ENCODE measurements at regions not wholly inside any gene's neighbourhood (a gene's known extent, or its start where the extent isn't known, plus 50 kb on each side); places are given as distances from the start of the nearest gene placed in this dataset.

DNA sequence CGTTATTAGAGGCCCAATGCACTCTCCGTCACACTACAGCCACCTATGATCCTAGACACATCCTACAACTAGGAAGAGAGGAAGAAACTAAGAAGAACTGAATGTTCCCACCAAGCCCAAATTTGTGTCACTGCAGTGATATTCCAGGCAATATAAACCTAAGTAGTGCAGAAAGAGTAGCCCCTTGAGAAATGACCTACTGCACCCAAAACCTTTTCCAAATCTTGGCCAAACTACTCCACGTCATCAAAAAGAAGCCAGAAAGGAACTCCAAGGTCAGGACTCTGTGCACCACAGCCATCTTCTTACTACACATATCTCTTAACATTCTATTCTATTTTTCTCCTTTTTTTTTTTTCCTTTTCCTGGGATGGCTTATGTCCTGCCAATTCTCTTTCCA lies 60.2 kb downstream of the ADAMTS1 start:
- FAIRE-seq = no peak

DNA sequence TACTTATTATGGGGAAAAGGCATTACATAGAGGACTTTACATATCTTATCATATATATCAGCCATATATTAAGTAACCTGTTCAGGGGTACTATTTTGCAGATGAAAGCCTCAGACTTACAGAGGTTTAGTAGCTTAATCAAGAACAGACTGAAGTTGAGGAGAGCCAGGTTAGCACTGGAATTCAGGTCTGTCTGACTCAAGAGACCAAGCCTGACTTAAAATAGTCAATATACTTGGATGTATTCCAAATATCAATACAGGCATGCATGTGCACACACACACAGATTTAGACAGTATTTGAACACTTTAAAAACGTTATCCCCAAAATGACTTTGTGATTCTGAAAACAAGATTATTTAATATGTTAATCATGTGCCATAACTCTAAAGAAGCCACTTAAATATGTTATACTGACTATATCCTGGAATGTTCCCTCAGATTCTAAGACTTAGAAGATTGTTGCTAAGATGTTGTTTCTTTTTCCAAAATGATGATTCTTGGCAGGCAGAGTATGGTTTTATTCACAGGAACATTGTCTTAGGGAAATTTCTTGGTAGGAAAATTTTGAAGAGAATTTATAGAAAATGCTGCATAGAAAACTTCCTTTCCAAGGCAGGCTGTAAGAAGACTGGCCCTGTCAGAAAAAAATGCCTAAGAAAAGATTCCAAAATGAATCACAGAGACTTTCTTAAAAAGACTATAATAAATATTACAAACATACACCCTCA lies 61.6 kb downstream of the ADAMTS1 start:
- FAIRE-seq = no peak

DNA sequence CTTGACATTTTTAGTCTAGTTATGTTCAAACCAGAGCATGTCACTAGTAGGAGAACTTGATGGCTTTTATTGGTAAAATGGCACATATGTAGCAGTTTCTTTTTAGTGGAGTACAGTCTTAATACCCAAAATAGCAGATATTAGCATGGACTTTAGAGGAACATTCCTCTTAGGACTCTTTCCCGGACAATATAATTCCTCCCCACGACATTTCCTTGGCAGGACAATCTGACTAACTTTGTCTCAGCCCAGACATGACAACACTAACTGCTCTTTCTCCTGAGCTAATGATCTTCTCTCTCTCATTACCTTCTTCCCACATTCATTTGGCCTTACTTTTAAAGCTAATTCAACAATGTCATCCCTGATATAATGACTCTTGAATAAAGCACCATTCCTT lies 62.5 kb downstream of the ADAMTS1 start:
- FAIRE-seq = no peak

DNA sequence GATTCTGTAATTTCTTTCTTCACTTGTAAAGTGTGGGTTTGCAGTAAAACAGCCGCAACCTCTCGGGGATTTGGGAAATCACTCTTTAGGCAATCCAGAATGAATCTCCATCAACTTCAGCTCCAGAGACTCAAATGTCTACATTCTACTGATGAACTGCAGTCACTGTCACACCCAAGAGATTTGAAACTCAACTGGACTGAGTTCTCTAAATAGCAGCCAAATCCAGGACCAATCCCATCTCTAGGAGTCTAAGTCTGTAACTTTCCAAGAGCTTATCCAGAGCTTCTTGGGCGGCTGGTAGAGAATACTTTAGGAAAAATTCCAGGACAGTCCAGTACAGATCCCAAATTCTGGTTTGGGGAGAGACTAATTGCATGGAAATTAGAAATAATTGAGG lies 62.9 kb downstream of the ADAMTS1 start:
- FAIRE-seq = no peak

DNA sequence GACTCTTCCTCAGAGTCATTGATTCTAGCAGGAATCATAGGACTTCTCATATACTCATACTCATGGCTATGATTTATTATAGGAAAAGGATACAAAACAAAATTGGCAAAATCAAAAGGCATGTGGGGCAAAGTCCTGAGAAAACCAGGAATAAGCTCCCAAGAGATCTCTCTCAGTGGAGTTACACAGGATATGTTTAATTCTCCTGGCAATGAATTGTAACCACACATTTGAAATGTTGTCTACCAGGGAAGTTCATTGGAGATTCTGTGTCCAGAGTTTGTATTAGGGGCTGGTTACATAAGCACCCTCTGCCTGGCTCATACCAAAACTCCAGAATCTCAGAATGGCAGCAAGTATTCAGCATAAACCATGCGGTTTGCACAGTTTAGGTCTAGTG lies 63.9 kb downstream of the ADAMTS1 start:
- no peak for FAIRE-seq

DNA sequence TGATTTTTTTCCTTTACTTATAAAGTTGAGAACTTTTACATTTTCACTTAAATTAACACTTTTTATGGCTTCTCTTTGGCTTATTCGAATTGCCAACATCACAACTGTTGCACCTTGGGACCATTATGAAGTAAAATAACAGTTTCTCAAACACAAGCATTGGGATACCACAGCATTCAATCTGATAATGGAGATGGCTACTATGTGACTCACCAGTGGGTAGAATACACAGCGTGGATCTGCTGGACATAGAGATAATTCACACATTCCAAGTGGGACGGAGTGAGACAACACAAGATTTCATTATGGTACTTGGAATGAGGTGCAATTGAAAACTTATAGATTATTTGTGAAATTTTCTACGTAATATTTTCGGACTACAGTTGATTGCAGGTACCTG lies 68.0 kb downstream of the ADAMTS1 start:
- FAIRE-seq = no peak

DNA sequence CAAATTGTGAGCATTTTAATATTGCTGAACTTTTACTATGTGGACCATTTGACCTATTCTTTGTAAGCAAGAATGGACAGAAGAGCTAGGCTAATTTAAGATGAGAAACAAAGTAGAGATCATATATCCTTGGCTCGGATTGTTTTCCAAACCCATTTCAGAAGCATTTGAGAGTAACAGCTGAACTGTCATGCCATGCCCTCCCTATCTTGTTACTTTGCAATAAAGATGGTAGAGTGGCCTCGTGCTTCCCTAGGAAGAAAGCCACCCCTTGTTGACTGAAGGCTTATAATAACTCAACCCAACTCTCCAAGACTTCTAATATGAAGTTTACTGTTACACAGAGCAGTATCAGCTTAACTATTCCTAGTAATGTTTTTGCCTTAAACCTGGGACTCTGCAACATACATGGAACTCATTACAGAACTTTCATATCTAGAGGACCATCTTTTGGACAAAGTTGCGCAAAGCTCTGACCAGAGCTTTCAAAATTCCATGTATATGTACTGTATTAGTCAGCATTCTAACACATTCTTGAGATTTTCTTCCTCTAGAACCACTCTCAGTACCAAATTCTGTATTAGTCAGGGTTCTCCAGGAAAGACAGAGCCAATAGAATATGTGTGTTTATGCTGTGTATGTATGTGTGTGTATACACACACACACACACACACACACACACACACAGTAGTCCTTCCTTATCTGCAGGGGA lies 68.7 kb downstream of the ADAMTS1 start:
- FAIRE-seq = no peak

DNA sequence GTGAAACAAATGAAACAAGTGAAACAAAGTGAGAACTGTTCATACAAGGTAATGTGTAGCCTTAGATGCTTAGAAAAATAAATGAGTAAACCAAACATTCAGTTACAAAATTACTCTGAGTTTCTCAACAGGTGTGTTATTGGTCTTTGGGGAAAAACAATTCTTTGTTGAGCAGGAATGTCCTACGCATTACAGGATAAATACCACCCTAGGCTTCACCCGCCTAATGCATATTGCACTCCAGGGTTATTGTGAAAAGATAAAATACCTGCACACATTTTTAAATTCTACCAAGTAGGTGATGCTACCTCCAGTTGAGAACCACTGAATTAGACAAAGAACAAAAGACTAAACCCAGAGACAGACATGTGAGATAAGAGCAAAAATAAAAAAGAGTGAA lies 72.2 kb downstream of the ADAMTS1 start:
- no peak for FAIRE-seq

DNA sequence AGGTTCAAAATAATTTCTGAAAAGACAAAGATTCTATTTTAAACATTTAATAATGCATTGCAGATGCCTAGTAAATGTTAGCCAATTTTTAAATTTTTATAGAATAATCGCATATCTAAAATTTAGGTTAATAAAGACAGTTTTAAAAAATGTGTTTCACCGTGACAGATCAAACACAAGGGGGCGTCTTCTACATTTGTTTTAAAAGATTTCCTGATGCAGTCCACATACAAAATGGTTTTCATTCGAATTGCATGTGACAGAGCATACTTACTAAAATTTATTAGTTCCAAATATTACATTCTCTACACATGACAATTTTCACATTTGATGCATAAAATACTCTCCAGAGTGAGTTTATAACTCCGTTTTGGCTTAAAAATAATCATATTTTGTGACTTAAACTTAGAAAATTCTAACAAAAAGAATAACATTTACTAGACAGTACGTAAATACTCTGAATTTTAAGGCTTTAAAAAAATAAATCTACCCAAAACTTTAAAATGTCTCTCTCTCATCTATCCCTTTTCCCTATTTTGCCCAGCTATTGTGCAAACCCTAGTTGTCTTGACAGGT lies 75.5 kb downstream of the ADAMTS1 start:
- FAIRE-seq = peak; percentile 97

DNA sequence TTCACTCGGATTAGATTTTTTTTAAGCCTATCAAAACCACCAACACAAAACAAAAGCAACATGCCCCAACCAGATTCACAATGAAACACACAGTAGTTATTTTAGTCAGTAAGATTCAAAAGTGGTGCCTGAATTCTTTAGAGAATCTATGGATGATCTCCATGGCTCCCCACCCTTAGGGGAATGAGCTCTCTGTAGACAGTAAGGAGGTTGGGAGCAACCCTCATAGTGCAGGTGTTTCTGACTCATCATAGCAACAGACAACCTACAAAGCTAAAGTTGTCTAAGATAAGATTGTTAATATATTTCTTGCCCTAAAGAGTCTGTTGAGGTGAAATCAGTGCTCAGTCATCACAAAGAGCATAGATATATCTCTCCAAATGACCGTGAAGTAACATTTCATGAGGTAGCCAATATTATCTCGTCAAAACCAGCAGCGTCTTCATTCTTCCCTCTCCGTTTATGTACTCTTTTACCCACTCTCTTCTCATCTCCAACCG lies 78.3 kb downstream of the ADAMTS1 start:
- no peak for FAIRE-seq

DNA sequence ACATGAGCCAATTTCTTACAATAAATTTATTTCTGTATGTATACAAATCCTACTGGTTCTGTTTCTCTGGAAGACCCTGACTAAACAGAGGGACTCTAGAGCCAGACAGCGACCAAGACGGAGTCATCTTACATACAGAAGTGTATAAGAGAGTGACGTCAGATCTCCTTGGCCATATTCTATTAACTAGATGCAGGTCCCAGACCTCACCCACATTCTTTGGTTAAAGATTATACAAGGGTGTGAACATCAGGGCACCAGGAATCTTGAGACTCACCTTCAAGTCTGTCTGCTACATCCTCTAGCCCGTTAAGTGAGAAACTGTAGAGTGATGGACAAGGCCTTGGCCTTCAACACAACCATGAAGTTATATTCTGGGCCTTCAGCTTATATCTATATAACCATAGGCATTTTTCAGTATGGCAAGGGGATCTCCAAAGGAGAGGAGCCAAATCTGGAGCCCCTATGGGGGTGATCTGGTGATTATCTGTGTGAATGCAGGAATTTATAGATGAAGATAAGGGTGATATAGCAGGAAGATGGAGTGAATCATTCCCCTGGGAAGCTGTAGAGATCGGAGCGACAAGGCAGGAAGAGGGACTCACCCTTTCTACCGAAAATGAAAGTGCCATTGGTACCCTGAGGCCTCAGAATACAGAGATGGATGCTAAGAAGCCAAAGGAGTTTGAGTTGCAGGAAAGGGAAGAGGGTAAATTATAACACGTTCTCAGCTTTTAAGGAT lies 83.9 kb downstream of the ADAMTS1 start:
- no peak for FAIRE-seq

DNA sequence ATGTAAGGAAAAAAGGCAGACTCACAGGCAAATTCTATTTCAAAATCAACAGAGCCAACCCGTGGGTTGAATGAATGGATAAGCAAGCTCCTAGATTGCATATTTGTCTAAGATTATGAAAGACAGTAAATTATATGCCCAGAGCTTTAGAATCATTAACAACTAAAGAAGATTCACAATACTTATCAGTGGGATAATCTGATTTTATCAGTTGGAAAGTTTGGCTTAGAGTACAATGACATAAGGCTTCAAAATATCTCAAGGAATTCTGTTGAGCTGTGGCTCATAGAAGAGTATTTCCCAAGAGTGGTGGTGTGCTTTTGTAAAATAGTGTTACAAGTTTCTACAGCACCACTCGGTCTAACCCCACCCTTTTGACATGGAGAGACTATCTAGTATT lies 85.5 kb downstream of the ADAMTS1 start:
- FAIRE-seq = no peak

DNA sequence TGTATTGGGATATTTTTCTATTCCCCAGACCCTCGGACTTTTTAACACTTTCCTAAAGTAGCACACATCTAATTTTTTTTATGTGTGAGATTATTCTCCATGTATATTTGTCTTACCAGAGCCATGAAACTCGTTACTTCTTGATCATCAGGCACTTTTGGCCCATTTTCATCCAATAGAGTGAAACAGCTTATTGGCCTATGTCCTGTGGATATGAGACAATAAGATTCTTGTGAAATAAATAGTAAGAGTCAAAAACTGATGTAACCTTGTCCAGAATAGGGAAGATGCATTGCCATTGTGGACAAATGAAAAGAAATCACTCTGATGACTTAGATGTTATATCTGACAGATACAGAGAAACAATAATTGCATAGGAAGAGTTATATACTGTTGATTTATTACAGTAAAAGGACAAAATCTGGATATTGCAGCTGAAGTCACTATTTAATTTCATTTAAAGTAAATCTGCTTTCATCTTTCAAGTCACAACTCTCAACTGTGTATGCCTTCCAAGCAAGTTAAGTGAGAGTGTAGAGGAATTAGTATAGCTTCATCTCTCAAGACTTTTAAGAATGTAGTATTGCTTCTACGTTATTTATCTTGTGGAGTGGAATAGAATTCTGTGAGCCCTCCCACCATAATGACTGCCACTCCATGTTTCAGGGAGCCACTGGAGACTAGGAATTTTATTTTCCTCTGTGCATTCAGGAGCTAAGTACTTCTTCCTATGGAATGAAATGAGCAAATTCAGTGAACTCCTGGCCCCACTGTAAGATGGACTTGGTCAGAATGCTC lies 86.9 kb downstream of the ADAMTS1 start:
- FAIRE-seq = no peak

DNA sequence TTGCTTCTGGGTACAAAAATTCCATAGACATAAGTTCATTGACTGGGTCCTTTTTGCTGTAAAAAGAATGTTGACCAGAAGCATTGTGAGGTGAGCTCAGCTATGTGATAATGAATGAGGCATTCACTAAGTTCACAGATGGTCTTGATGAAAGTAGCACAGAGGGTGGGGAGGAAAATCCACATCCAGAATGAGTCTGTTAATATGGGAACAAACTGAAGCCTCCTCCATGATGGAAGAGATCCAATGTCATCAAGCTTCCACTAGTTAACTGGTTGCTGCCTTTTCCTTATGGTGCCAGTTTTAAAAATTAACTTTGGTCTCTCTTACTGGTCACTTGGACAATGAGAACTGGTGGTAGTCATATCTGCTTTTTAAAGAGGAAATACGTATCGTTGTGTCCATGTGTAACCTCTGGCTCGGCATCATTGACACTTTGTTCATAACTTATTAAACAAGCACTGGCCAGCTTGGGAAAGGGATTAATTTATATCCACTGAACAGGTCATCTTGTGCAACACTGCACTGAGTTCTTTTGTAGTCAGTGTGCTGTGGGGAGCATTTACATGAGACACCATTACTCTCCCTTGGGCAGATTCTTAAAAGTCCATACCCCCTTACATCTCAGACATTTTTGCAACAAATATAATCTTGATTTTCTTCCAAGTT lies 88.6 kb downstream of the ADAMTS1 start:
- no peak for FAIRE-seq

DNA sequence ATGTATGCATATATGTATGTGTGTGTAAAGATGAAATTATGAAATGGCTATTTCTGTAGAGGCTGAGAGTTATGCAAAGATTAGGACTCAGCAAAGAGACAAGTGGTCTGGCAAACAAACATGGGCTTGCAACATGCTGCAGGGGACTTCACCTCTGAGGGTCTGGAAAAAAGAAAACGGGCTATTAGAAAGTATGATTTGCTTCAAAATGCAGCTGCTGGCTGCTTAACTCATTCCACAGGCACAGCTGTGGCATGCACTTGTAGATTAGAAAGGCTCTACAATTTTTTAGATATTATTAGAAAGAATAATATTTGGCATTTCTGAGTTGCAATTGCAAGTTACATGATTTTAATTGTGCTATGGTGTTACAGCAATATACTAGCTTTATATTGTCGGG lies 90.4 kb downstream of the ADAMTS1 start:
- no peak for FAIRE-seq

DNA sequence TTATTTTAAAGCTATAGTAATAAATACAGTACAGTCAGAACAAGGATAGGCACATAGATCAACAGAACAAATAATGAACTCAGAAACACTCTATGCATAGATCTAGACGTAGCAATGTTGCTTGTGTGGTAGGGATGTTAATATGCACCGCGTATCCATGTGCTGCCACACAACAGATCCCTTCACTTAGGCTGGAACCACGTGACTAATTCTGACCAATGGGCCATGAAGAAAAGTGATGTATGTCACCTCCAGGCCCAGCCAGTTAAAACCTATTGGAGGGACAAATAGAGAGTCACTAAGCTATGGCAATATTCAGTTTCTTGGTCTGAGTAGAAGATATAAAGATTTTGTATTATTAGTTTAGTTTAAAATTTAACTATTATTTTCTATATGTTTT lies 91.4 kb downstream of the ADAMTS1 start:
- no peak for FAIRE-seq

DNA sequence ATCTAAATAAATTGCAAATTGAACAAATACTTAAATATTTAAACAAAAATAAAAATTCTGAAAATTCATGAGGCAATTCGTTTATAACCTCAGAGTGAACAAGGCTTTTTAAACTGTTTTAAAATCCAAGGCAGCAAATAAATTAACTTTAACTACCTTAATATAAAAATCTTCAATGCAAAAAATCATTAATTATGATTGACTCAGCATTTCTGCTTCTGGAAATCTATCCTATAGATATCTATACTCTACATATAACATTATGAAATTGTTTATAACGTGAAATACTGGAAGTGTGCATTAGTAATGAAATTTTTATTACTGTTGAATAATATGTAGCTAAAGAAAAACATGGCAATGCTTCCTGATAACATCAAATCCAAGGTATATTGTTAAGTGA lies 92.4 kb downstream of the ADAMTS1 start:
- no peak for FAIRE-seq

DNA sequence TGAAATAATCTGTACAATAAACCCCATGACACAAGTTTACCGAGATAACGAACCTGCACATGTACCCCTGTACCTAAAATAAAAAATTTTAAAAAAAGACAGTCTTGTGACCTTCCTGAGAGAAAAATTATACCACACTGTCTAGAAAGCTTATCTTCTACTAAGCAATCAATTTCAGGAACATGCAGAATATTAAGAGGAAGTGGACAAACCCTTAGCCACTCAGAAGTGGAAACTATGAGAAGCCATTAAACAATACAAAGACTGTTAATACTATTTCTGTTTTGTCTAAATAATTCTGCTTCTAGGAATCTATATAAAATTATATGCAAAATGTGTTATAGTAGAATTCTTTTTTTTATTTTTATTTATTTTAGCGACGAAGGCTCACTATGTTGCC lies 93.9 kb downstream of the ADAMTS1 start:
- no peak for FAIRE-seq

DNA sequence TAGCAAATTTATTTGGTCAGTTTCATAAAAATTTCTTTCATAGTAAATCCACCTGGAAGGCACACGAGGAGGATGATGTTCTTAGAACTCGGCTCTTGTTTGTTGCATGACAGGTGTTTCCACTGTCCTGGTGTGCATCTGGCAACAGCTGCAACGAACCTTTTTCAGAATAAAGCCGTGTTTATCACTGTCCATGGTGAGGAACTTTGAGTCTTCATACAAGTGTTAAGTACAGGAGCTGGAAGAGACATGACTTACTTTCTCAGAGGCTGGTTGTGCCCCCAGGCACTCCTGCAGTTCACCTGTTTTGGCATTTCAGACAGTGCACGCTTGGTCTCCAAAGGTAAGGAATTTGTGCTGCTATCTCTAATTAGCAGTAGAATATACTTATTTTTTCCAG lies 97.1 kb downstream of the ADAMTS1 start:
- FAIRE-seq = no peak

DNA sequence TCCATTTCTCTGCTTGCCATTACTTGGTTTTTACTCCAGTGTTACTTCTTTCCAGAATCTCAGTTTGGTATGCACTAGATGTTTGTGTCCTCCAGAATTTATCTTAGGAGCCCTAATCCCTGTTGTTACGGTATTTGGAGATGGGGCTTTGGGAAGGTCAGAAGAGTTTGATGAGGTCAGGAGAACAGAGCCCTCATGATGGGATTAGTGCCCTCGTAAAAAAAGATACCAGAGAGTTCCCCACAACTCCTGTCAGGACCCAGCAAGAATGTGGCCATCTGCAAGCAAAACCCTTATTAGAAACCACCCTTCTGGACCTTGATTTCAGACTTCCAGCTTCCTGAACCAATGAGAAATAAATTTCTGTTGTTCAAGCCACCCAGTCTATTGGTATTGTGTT lies 98.0 kb downstream of the ADAMTS1 start:
- no peak for FAIRE-seq

DNA sequence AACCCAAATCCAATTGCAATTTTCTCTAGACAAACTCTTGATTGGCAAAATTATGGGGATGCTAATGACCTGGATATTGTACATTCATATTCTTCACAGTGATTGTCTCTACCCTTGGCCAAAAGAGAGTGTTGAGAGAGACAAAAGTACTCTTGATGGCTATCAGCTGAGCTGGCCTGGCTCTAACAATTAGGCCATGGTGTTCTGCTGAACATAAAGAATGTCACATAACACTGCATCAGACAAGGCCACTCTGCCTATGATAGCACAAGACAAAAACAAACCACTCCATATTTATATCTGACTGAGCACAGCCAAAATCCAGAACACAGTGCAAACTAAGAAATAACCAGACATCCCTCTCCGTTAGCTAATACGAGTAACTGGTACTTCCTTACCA lies 101.7 kb downstream of the ADAMTS1 start:
- no peak for FAIRE-seq

DNA sequence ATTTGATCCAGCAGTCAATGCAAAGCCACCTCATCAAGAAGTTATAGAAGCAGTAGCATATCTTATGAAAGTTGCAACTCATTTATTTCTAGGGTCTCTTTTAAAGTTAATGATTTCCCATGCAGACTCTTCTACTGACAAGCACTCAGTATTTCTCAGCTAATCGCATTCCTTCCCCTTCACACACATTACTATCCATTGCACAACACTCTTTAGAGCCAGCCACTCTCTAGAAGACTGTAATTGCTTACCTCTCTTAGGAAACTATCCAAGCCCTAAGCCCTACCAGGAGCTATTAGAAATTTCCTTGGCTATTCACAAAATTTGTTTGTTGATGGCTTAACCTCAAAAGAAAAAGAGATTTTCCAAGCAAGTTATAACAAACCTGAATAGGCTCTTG lies 106.0 kb downstream of the ADAMTS1 start:
- FAIRE-seq = no peak
